GM18951 (cell line): ENCODE measurements at regions not wholly inside any gene's neighbourhood (a gene's known extent, or its start where the extent isn't known, plus 50 kb on each side); places are given as distances from the start of the nearest gene placed in this dataset.

ENCODE experiments used
- POLR2A ChIP-seq: IDR thresholded peaks from 4 replicates; pipeline ENCODE4 v1.6.1; 2011; ENCODE audit warnings: mild to moderate bottlenecking; ENCODE audit not compliant: insufficient read length, insufficient read depth; ENCODE audit errors: extremely low read depth
- in situ Hi-C: fragments of 300-500 bp; cut with MboI; formaldehyde crosslinking; loops from one replicate; pipeline ENCODE4 v1.12.0; 2022; ENCODE audit warnings: low sequenced_read_pairs, mixed read lengths, inconsistent platforms; ENCODE audit not compliant: unreplicated experiment

GRCh38 chr2:142684667-142685066 is 192.8 kb upstream of the KYNU start:
- in situ Hi-C loops = loop anchor here (25.0 kb wide), 1 partner anchor 303 kb away; no protein-coding TSS in a partner anchor

GRCh38 chr2:142682528-142682927 is 194.9 kb upstream of the KYNU start:
- in situ Hi-C loops = loop anchor here (25.0 kb wide), 1 partner anchor 305 kb away; no protein-coding TSS in a partner anchor
- no peak for TF ChIP-seq POLR2A

More at GRCh38 chr2:142684667-142685066, 192.8 kb upstream of the KYNU start:
- no peak for TF ChIP-seq POLR2A

GRCh38 chr2:142681952-142682351 is 195.5 kb upstream of the KYNU start:
- TF ChIP-seq POLR2A = no peak
- in situ Hi-C loops = loop anchor here (25.0 kb wide), 1 partner anchor 305 kb away; no protein-coding TSS in a partner anchor

DNA sequence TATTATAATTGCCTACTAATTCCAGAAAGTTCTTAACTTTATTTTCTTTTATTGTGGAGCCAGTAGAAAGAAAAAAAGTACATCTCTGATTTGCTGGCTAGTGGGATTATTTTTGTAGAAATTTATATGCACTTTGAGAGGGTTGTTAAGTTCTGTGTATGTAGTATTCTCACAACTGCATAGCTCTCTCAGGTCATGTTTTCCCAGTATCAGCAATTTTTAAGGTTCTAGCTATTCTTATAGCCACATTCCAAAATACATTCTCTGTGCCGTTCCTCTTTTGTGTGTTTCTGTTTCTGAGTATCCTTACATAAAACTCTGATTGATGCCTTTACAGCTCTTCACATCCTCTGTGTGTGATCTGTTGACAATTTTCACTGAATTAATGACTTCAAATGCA is 199.3 kb upstream of the KYNU start:
- no peak for TF ChIP-seq POLR2A
- in situ Hi-C loops = loop anchor here (25.0 kb wide), 1 partner anchor 309 kb away; no protein-coding TSS in a partner anchor

- no peak for TF ChIP-seq POLR2A
- in situ Hi-C loops = loop anchor here (25.0 kb wide), 1 partner anchor 312 kb away; no protein-coding TSS in a partner anchor
These were observed 202.1 kb upstream of the KYNU start for GRCh38 chr2:142675398-142675797.

DNA sequence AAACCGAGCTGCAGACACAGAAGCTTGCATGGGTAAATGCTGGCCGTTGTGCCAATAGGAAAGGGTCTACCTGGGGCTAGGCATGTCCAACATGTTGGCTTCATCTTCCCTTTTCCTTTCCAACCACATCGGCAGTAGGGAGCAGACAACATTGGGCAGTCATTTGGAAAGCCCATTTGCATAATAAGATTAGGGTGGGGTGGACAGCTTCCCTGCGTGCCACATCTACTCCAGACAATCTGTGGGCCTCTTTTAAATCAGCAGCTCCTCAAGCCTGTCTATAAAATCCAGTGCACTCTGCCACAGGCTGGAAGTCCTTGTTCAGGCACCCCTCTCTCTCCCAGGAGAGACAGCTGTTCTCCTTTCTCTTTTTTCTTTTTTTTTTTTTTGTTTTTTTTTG is 203.6 kb upstream of the KYNU start:
- in situ Hi-C loops = no loop called here
- TF ChIP-seq POLR2A = no peak

DNA sequence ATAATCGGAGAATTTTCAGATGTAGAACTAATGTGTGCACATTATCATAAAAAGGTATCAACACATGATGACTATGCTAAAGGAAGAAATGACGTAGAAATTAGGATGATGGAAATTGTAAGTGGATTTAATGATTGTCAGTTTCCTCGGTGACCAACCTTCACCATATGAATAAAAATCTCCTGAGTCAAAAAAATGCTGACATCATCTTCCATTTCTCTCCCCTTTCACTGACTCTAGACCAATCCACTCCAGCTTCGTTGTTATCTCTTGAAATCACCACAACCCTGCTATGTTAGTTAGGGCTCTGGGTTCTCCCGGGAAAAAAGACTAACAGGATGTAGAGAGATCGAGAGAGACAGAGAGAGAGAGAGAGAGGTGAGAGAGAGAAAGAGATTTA is 204.8 kb upstream of the KYNU start:
- in situ Hi-C loops = no loop called here
- no peak for TF ChIP-seq POLR2A

DNA sequence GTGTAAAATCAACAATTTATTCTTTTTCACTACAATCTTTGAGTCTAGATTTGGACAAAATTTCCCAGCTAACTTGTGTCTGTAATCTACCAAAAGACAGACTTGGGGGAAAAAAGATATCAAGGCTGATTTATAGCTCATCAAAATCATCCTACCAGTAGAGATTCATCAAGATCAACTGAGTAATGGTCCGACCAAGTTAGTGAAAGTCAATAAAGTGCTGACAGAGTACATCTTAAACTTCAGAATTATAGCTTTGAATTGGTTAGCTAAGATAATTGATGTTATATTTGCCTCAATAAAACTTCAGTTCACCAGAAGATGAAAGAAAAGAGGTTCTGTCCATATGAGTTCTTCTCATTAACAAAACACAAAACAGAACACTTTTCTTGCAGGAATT is 207.1 kb upstream of the KYNU start:
- no peak for TF ChIP-seq POLR2A
- in situ Hi-C loops = no loop called here

DNA sequence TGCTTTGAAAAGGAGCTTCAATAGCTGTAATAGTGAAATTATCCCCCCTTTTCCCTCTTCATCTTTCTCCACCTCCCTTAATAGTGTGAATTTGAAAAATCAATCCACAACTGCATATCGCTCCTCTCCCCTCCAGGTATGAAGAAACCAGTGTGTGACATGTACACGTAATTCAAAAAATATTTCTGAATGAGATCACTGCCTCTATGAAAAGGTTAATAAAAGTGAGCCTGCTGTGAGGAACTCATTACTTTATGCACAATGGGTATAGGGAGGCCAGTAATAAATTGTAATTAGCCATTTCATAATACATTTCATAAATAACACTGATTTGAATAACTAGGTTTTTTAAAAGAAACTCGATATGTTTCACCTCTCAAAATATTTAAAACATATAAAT is 209.0 kb upstream of the KYNU start:
- in situ Hi-C loops = no loop called here
- no peak for TF ChIP-seq POLR2A

- TF ChIP-seq POLR2A = no peak
- in situ Hi-C loops = no loop called here
These were observed 212.2 kb upstream of the KYNU start for GRCh38 chr2:142665241-142665640.

DNA sequence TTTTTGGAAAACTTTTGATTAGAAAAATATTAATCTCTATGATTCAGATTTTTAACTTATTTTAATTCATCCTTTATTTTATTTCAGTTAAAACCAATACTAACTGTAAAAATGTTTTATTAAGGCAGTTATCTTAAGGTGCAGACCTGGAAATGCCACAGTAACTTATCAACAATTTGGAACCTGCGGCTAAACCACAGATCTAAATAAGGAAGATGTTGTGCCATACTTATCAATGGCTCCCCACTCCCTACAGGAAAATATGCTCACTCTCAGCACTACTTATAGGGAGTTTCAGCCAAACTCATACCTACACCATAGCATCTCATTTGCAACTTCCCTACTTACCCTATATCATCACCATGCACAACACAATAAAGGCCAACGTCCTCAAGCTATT is 226.9 kb upstream of the KYNU start:
- no peak for TF ChIP-seq POLR2A
- in situ Hi-C loops = no loop called here

GRCh38 chr2:142649581-142649980 is 227.9 kb upstream of the KYNU start:
- in situ Hi-C loops = no loop called here
- TF ChIP-seq POLR2A = no peak

DNA sequence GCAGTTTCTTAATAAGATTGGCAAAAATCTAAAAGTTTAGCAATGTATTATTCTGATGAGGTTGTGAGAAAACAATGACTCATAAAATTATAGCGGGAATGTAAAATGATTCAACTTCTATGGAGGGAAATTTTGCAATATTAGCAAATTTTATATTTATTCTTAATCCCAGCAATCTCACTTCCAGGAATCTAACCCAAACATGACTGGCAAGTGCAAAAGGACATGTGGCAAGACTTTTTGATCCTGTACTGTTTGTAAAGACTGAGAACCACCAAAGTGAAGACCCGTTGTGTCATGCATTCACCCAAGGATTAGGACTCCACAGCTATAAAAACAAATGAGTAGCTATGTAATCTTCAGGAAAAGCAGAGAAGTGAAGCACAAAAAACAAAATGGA is 234.8 kb upstream of the KYNU start:
- TF ChIP-seq POLR2A = no peak
- in situ Hi-C loops = no loop called here

DNA sequence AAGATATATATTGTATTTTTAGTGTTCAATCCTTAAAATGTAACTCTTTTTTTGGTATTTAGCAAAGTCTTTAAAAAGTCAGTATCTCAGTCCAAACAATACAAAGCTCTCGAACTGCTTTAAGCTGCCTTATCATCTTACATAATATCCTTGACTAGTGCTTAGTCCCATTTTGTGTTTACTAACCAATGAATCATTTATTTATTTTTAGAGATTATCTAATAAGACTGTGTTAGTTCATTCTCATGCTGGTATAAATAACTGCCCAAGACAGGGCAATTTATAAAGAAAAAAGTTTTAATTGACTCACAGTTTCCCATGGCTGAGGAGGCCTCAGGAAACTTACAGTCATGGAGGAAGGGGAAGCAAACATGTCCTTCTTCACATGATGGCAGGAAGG is 248.3 kb upstream of the KYNU start:
- in situ Hi-C loops = no loop called here
- TF ChIP-seq POLR2A = no peak

DNA sequence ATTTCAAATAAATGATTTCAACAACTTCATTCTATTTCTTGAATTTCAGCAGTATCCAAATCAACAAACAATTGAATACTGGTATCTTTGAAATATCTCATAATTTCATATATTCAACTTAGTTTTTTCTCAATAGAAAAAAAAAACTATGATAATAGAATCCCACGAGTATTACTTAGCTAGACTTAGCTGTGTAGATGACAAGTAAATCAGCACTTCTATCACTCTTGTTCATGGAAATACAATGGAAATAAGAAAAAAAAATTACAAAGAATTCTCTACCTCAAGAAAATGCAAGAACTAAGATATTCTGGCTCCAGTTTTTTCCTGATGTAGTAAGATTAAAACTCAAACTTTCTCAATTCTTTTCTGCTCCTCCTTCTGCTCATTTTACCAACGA is 256.2 kb upstream of the KYNU start:
- no peak for TF ChIP-seq POLR2A

More for the DNA sequence above, 256.2 kb upstream of the KYNU start:
- in situ Hi-C loops = no loop called here
